Endothelial cell of umbilical vein (primary cell): ENCODE measurements at regions not wholly inside any gene's neighbourhood (a gene's known extent, or its start where the extent isn't known, plus 50 kb on each side); places are given as distances from the start of the nearest gene placed in this dataset.
"Not testable (repeated sequence)": the region's sequence is repeated elsewhere in the genome, so short reads cannot be mapped to it uniquely, and the experiment has no call there.

Experiments
- BruUV-seq: library from RNA; stranded (reverse); fragments of 400-500 nt; replicated peaks from 2 replicates; lab custom pipeline; 2021; lab: Mats Ljungman, UMichigan
- CTCF ChIA-PET: fragments of 300-600, 350-600 bp; sonication (Branson Sonifier 250); formaldehyde crosslinking; loops from one replicate; lab custom pipeline; 2021; ENCODE audit warnings: antibody characterized with exemption, inconsistent platforms; lab: Charles Lee
- POLR2A ChIA-PET: fragments of 300-600, 350-600 bp; sonication (Branson Sonifier 250); formaldehyde crosslinking; loops from one replicate; lab custom pipeline; 2021; ENCODE audit warnings: antibody characterized with exemption, inconsistent platforms; lab: Charles Lee
- DNase-seq: peaks from one replicate; pipeline ENCODE4 v3.0.0-alpha.2; 2011; ENCODE audit warnings: low read depth, low spot score
- FAIRE-seq: peaks from 2 replicates; lab custom pipeline; 2011; peaks lifted over from hg19 to GRCh38; lab: Jason Lieb, UNC
- H2AFZ ChIP-seq: 2 replicates; pipeline ENCODE4 v1.6.0; 2012; ENCODE audit warnings: low read depth, low read length, control low read depth, inconsistent platforms
- H3K27ac ChIP-seq: 2 replicates; pipeline ENCODE4 v1.5.1; 2011; ENCODE audit warnings: low read depth, mild to moderate bottlenecking, control low read depth, low read length, moderate library complexity; ENCODE audit not compliant: insufficient read depth
- H3K27me3 ChIP-seq, 2 experiments: 2 replicates each; pipeline versions ENCODE4 v1.6.0 to v1.6.1; 2011; ENCODE audit warnings: low read length in 2 of 2, mixed read lengths in 1 of 2; ENCODE audit not compliant: control insufficient read depth in 2 of 2, insufficient read depth in 2 of 2
- H3K36me3 ChIP-seq, 2 experiments: 2 replicates in 1 of 2; 3 replicates in 1 of 2; pipeline ENCODE4 v1.5.1; 2011; ENCODE audit warnings: low read length in 2 of 2, mild to moderate bottlenecking in 1 of 2, moderate library complexity in 1 of 2; ENCODE audit not compliant: control insufficient read depth in 2 of 2, insufficient read depth in 2 of 2; ENCODE audit errors: extremely low read depth in 1 of 2
- H3K4me1 ChIP-seq: 3 replicates; pipeline ENCODE4 v1.5.1; 2011; ENCODE audit warnings: mild to moderate bottlenecking, low read length; ENCODE audit not compliant: control insufficient read depth, insufficient read depth; ENCODE audit errors: extremely low read depth
- H3K4me2 ChIP-seq: 2 replicates; pipeline ENCODE4 v1.6.1; 2011; ENCODE audit warnings: low read length, control low read depth, mixed read lengths; ENCODE audit not compliant: insufficient read depth
- H3K4me3 ChIP-seq, 3 experiments: fragments of 200-600 bp in 1 of 3; sonication (generic), shearing (Covaris generic) in 1 of 3; replicated peaks in 1 of 3; 2 replicates each; pipeline ENCODE4 v1.5.1; 2011 to 2016; ENCODE audit warnings: control low read depth in 3 of 3, low read length in 3 of 3, mild to moderate bottlenecking in 2 of 3, inconsistent platforms in 1 of 3, low read depth in 1 of 3, moderate library complexity in 1 of 3; ENCODE audit not compliant: insufficient read depth in 1 of 3
- H3K79me2 ChIP-seq: 2 replicates; pipeline ENCODE4 v1.6.0; 2012; ENCODE audit warnings: low read length, inconsistent platforms; ENCODE audit not compliant: control insufficient read depth, insufficient read depth
- H3K9ac ChIP-seq: replicated peaks from 2 replicates; pipeline ENCODE3; 2011; ENCODE audit warnings: low read length, control low read depth; ENCODE audit not compliant: insufficient read depth; ENCODE audit errors: extremely low read depth
- H3K9me1 ChIP-seq: replicated peaks from 3 replicates; pipeline ENCODE4 v1.6.0; 2011; ENCODE audit warnings: mild to moderate bottlenecking, low read length; ENCODE audit not compliant: control insufficient read depth, insufficient read depth; ENCODE audit errors: extremely low read depth
- H3K9me3 ChIP-seq: replicated peaks from 2 replicates; pipeline ENCODE4 v1.5.1; 2012; ENCODE audit warnings: low read length, inconsistent platforms; ENCODE audit not compliant: control insufficient read depth, insufficient read depth
- H4K20me1 ChIP-seq: replicated peaks from 2 replicates; pipeline ENCODE3; 2011; ENCODE audit warnings: mild to moderate bottlenecking, low read length; ENCODE audit not compliant: control insufficient read depth, insufficient read depth; ENCODE audit errors: extremely low read depth
- CTCF ChIP-seq, 2 donors: IDR thresholded peaks; 1 replicate in 1 of 2; 2 replicates in 1 of 2; pipeline ENCODE4 v1.5.1; 2011; ENCODE audit warnings: low read length in 2 of 2, mild to moderate bottlenecking in 2 of 2, moderate library complexity in 2 of 2, control low read depth in 1 of 2, inconsistent platforms in 1 of 2, low read depth in 1 of 2; ENCODE audit not compliant: insufficient read depth in 1 of 2; ENCODE audit errors: extremely low read depth in 1 of 2
- EZH2 ChIP-seq: IDR thresholded peaks from 2 replicates; pipeline ENCODE4 v1.6.1; 2012; ENCODE audit warnings: borderline replicate concordance, low read depth, mild to moderate bottlenecking, moderate library complexity, low read length, inconsistent platforms; ENCODE audit not compliant: severe bottlenecking
- FOS ChIP-seq: IDR thresholded peaks from 2 replicates; pipeline ENCODE4 v1.6.1; 2011; ENCODE audit warnings: mild to moderate bottlenecking, low read length, moderate library complexity, borderline replicate concordance; ENCODE audit not compliant: insufficient read depth
- GATA2 ChIP-seq: IDR thresholded peaks from 2 replicates; pipeline ENCODE4 v1.7.0; 2011; ENCODE audit warnings: low read depth, mild to moderate bottlenecking, moderate library complexity, mixed read lengths, low read length; ENCODE audit not compliant: insufficient read length, insufficient read depth
- JUN ChIP-seq: IDR thresholded peaks from 2 replicates; pipeline ENCODE4 v1.6.1; 2011; ENCODE audit warnings: borderline replicate concordance, low read depth; ENCODE audit not compliant: insufficient read length, insufficient read depth
- MAX ChIP-seq: IDR thresholded peaks from 2 replicates; pipeline ENCODE4 v1.6.1; 2011; ENCODE audit not compliant: insufficient read depth, insufficient read length
- MYC ChIP-seq: IDR thresholded peaks from one replicate; pipeline ENCODE4 v1.6.1; 2011; ENCODE audit warnings: mild to moderate bottlenecking, low read depth, low read length
- POLR2A ChIP-seq: IDR thresholded peaks from 2 replicates; pipeline ENCODE4 v1.6.1; 2012; ENCODE audit warnings: low read depth, mild to moderate bottlenecking, control low read depth, low read length
- POLR2AphosphoS5 ChIP-seq: IDR thresholded peaks from 2 replicates; pipeline ENCODE4 v1.6.1; 2012; ENCODE audit warnings: low read depth, mild to moderate bottlenecking, control low read depth, low read length, moderate library complexity; ENCODE audit not compliant: insufficient read depth
- dilution Hi-C: fragments of 300-500 bp; cut with MboI; formaldehyde crosslinking; loops from one replicate; pipeline ENCODE4 v1.15.0; 2019; ENCODE audit warnings: low sequenced_read_pairs; ENCODE audit not compliant: extremely low pct_ligation_motif_present
- intact Hi-C: fragments of 100-400 bp; cut with micrococcal nuclease; formaldehyde crosslinking; loops from one replicate; pipeline ENCODE4 v1.10.0; 2022

- H3K36me3 ChIP-seq, DNase-seq, H3K9me1 ChIP-seq, H3K4me1 ChIP-seq, H3K9ac ChIP-seq, CTCF ChIA-PET, H4K20me1 ChIP-seq, dilution Hi-C loops, H3K27ac ChIP-seq, H3K9me3 ChIP-seq, H3K4me2 ChIP-seq, H2AFZ ChIP-seq, H3K27me3 ChIP-seq, H3K4me3 ChIP-seq, H3K79me2 ChIP-seq, FAIRE-seq, intact Hi-C loops, POLR2A ChIA-PET, BruUV-seq: not testable (repeated sequence)
Observed at GRCh38 chr4:188448996-188449395, 309.8 kb downstream of the TRIML1 start.

- dilution Hi-C loops = no loop called here
- H3K9me1 ChIP-seq = no peaks in the 10 kb centered on the region
- TF ChIP-seq FOS (no peak), EZH2 (no peak), POLR2AphosphoS5 (no peak), JUN (no peak), POLR2A (no peak), GATA2 (no peak), CTCF (IDR thresholded peaks at IDR 0.05; ENCODE audit: extremely low read depth in 1 of 2, insufficient read depth in 1 of 2, low read depth in 1 of 2, low read length in 2 of 2) (no peak), MYC (no peak), MAX (no peak)
- H3K27ac ChIP-seq = no peak overlapping the region
- intact Hi-C loops = no loop called here
- FAIRE-seq = no peak
- ChIA-PET POLR2A (no interaction called here), CTCF (no interaction called here)
- DNase-seq = no peak
- no peaks in the 10 kb centered on the region for H3K36me3 ChIP-seq
- H3K9ac ChIP-seq = no peak overlapping the region
- no peaks in the 10 kb centered on the region for H4K20me1 ChIP-seq
- peaks cover 3% of the 10 kb centered on the region for H3K9me3 ChIP-seq
- H3K27me3 ChIP-seq = no peaks in the 10 kb centered on the region
- no TSS peak for BruUV-seq
- no peaks in the 10 kb centered on the region for H3K79me2 ChIP-seq
- no peak overlapping the region for H3K4me2 ChIP-seq
- no peak overlapping the region for H3K4me3 ChIP-seq
- no peak overlapping the region for H2AFZ ChIP-seq
- no peaks in the 10 kb centered on the region for H3K4me1 ChIP-seq
Observed at GRCh38 chr4:188450571-188450970, 311.3 kb downstream of the TRIML1 start.
